ENCODE measurements at regions not wholly inside any gene's neighbourhood (a gene's known extent, or its start where the extent isn't known, plus 50 kb on each side); places are given as distances from the start of the nearest gene placed in this dataset.
A peak's percentile ranks its signal among the peaks of the same experiment; 100 is the strongest.

DNA sequence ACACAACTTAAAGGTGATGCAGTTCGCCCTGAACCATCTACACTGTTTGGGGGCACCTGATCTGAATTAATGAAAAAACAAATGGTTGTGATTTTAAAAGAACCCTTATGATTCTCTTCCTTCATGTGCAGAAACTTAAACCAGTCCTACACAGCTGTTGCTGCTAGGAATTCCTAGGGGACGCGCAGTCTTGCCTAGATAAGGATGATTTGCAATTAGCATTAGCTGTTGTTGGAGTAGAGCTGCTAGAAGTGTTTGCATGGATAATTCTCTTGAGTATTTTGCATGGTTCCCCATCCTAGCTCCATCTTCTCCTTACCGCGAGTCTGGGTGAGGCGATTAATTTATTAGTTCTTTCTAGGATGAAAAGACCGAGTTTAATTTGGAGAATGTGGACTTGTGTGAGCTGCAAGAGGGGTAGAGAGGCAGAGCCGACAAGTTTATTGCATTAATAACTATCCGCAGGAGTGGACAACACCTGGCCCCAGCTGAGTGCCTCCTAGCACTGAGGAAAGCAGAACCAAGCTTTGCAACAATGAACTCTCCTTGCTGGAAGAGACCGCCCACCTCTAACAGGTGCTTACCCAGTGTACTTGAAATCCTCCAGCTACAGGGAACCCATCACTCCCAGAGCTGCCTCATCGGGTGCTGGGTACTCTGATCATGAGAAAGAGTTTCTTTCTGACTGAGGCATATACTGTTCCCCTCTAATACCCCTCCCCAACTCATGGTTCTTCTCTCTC lies 75.0 kb upstream of the WNT7A start:
- DNase-seq = peak; percentile 23

GRCh38 chr3:13954266-13954665 lies 74.4 kb upstream of the WNT7A start:
- no peak for DNase-seq

- no peak for DNase-seq
Observed at GRCh38 chr3:13951184-13951583, 71.3 kb upstream of the WNT7A start.

GRCh38 chr3:13950042-13950441 lies 70.2 kb upstream of the WNT7A start:
- DNase-seq = no peak

DNA sequence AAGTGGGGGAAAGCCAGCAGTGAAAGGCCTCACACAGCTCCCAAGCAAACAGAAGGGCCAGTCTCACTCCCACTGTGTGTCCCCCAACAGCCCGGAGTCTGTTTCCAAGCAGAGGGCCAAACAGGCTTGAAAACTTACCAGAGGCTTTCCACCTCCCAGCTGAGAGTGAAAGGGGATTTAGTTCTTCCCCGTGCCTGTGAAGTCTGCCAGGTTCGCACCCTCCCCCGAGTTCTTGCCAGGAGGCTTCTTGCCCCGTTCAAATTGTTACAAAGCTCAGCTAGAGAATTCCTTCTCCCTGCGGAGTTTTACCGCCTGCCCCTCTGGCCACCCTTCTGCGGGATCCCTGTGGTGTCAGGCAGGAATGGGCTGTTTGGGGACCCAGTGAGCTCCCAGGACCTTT lies 68.0 kb upstream of the WNT7A start:
- no peak for DNase-seq

GRCh38 chr3:13939206-13939605 lies 59.3 kb upstream of the WNT7A start:
- DNase-seq = no peak

DNA sequence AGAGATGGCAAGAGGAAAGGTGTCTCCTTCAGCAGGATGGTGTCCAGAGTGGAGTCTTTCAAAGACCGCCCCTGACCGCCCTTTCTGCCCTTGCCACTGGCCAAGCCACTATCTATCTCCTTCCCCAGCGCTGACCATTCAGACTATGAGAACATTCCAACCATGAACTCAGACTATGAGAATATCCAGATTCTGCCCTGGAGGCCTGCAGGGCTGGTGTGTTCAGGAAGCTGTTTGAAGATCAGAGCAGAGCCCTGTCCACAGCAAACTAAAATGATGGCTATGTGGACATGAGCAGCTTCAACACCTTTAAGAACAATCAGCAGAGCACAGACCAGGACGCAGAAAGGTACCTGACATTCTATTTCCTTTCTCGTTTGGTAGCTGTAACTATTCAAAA lies 57.3 kb upstream of the WNT7A start:
- DNase-seq = no peak

DNA sequence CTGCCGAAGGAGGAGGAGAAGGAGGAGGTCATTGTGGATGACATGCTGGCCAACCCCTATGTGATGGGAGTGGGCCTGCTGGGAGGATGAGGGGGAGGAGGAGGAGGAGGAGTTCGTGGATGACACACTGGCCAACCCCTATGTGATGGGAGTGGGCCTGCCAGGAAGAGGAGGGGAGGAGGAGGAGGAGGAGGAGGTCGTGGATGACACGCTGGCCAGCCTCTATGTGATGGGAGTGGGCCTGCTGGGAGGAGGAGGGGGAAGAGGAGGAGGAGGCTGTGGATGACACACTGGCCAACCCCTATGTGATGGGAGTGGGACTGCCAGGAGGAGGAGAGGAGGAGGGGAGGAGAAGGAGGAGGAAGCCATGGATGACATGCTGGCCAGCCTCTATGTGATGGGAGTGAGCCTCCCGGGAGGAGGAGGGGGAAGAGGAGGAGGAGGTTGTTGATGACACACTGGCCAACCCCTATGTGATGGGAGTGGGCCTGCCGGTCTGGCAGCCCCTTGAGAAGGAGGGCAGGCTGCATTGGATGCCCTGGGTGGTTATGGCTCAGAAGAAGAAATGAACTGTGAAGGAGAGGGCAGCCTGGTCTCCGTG lies 55.7 kb upstream of the WNT7A start:
- DNase-seq = no peak

- no peak for DNase-seq
Observed at GRCh38 chr3:13934813-13935212, 54.9 kb upstream of the WNT7A start.

DNA sequence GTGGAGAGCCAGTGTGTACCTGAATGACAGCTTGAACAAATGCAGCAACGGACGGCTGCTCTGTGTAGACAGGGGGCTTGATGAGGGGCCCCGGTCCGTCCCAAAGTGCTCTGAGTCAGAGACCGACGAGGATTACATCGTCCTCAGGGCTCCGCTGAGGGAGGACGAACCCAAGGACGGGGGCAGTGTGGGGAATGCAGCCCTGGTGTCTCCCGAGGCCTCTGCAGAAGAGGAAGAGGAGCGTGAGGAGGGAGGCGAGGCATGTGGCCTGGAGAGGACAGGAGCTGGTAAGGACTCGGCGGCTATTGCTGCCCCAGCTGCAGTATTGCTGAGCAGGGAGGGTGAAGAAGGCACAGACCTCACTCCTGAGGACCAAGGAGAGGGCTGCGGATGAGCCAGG lies 54.4 kb upstream of the WNT7A start:
- no peak for DNase-seq

GRCh38 chr3:13932578-13933295 lies 52.9 kb upstream of the WNT7A start:
- no peak for DNase-seq

- no peak for DNase-seq
Observed at GRCh38 chr3:13931172-13931571, 51.3 kb upstream of the WNT7A start.

All from NCI-H526 treated with DMSO at 0.1 percent for 48 hours (cell line).